SJCRH30 (cell line): ENCODE measurements at regions not wholly inside any gene's neighbourhood (a gene's known extent, or its start where the extent isn't known, plus 50 kb on each side); places are given as distances from the start of the nearest gene placed in this dataset.
A peak's percentile ranks its signal among the peaks of the same experiment; 100 is the strongest.

Experiments
- DNase-seq, 2 experiments: peaks; one replicate each; pipeline ENCODE4 v3.0.0-alpha.2; 2015 to 2020
- H3K27ac ChIP-seq: fragments of 250-450 bp; sonication (Bioruptor Pico); 2 replicates; pipeline ENCODE4 v1.5.1; 2020; ENCODE audit warnings: mild to moderate bottlenecking, moderate library complexity
- H3K27me3 ChIP-seq: fragments of 250-450 bp; sonication (Bioruptor Pico); 2 replicates; pipeline ENCODE4 v1.5.1; 2020; ENCODE audit warnings: mild to moderate bottlenecking, moderate library complexity
- H3K36me3 ChIP-seq: fragments of 250-450 bp; sonication (Bioruptor Pico); 2 replicates; pipeline ENCODE4 v1.5.1; 2020; ENCODE audit warnings: mild to moderate bottlenecking, moderate library complexity
- H3K4me1 ChIP-seq: fragments of 250-450 bp; sonication (Bioruptor Pico); 2 replicates; pipeline ENCODE4 v1.5.1; 2020; ENCODE audit warnings: mild to moderate bottlenecking, moderate library complexity
- H3K4me3 ChIP-seq: fragments of 250-450 bp; sonication (Bioruptor Pico); 2 replicates; pipeline ENCODE4 v1.5.1; 2020; ENCODE audit warnings: mild to moderate bottlenecking, moderate library complexity
- H3K9me3 ChIP-seq: fragments of 250-450 bp; sonication (Bioruptor Pico); replicated peaks from 2 replicates; pipeline ENCODE4 v1.5.1; 2020; ENCODE audit warnings: mild to moderate bottlenecking, moderate library complexity

DNA sequence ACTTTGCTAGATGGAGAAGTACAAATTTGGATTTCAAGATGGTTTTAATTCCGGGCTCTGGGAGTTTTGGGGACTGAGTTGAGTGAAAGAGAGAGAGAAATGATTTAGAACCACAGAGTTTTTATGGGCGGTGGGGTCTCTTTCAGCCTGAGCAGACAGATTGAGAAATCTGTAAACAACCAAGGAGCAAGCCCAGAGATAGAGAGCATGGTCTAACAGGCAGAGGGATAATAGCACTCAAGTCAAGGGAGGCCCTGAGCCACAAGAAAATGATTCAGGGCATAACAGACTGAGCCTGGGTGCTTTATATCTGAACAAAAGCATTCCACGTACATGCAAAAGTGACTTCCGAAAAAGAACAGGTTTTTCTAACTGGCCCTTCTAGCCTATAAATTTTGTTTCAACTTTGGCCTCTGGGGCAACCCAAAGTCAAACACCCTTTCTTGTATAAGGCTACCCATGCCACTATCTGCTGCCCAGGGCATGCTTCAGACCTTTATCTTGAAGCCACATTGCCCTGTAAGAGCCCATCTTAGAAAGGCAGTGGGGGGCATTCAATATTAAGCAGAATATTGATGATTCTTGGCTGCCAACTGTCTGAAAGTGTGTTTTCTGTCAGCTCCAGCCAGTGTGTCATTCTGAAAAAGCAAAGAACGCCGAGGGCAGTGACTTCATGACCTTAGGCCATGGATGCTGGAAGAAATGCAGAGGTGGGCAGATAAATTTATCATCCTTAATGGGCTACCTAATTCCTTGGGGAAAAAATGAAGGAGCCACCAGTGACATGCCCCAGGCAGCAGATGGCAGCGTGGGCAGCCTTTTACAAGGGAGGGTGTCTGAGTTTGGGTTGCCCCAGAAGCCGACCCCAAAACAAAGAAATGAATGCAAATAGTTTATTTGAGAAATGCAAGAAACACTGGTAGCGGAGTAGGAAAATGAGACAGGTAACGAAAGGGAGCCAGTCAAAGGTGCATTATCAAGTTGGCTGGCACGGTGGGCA lies 637.6 kb downstream of the MID1IP1 start:
- Histone ChIP-seq H3K27ac (no peak overlapping the region), H3K4me3 (no peak overlapping the region), H3K36me3 (no peaks in the 10 kb centered on the region), H3K9me3 (no peaks in the 10 kb centered on the region), H3K4me1 (no peaks in the 10 kb centered on the region), H3K27me3 (no peaks in the 10 kb centered on the region)
- peak in 1 of 2 experiments; percentile 18 for DNase-seq

DNA sequence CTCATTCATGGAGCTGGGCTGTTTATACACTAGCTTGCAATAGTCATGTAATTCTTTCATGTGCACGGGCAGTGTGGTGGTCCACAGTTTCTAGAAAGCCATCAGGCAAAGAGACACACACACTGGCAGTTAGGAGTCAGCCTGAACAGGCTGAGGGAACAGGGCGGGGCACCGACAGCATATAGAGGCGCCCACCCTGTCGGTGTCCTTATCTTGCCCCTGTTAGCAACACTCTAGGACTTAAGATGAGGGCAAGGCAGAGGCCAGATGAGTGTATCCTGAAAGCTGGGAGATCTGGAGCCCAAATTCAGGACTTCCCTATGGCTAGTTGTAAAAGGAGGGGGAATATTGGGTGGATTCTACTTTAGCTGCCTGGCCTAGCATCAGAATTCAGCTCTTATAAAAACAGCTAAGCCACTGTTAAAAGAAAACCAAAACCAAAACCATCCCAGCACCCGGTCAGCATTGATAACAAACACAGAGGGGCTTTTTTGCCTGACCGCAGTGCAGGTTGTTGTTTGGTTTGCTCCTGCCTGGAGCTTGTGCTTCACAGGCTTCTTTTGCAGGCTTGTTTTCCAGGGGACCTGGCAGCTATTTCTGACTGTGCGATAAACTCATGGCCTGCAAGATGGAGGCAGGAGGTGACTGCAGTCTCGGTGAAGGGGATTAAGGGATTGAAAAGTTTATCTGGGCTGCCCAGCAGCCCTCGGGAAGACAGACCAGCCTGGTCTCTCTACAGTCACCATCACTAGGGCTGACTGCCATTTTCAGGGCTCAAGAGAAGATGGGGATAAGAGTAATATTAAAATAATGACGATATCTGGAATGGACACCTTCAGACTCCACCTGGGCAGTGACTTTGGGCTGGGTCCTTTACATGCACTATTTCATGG lies 638.9 kb downstream of the MID1IP1 start:
- no peak overlapping the region for H3K4me3 ChIP-seq
- no peaks in the 10 kb centered on the region for H3K9me3 ChIP-seq
- H3K27me3 ChIP-seq = no peaks in the 10 kb centered on the region
- no peak for DNase-seq
- no peak overlapping the region for H3K27ac ChIP-seq
- no peaks in the 10 kb centered on the region for H3K36me3 ChIP-seq
- H3K4me1 ChIP-seq = no peaks in the 10 kb centered on the region

DNA sequence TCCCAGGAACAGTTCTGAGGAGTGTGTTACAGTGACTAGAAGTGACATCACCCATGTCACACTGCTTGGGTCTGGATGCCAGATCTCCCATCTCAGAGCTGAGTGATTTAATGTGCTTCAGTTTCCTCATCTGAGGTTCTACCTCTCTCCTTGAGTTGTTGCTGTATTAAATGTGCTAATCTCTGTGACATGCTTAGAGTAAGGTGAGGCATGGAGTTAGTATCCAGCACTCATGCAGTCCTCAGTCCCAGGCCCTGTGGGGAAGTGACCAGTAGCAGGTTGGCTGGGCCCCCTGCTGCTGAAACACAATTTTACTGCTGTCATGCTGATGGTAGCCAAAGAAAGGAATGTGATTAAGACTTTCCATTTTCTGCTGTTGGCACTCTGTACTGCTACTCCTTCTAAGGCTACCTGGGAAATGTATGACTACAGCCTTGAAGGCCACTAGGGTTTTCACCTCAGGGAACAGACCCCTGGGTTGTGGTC lies 639.6 kb downstream of the MID1IP1 start:
- H3K4me1 ChIP-seq = no peaks in the 10 kb centered on the region
- H3K27me3 ChIP-seq = no peaks in the 10 kb centered on the region
- no peak for DNase-seq
- H3K36me3 ChIP-seq = no peaks in the 10 kb centered on the region
- H3K27ac ChIP-seq = no peak overlapping the region
- H3K4me3 ChIP-seq = no peak overlapping the region
- H3K9me3 ChIP-seq = no peaks in the 10 kb centered on the region

DNA sequence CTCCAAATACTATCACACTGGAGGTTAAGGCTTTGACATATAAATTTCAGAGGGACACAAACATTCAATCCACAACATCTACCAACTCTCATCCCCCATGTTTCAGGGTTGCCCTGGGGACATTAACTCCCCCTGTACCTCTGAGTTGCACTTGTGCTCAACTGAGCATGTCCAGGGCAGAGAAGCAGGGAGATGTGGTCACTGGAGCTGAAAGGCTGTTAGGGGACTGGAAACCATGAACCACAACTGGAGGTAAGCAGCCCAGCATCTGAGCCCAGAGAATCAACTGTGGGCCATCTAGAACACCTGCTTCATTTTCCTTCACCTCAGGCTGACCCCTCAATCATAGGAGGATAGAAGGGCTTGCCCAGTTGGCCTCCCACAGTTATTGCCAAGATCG lies 641.1 kb downstream of the MID1IP1 start:
- Histone ChIP-seq H3K27ac (peak overlapping the region; percentile 45), H3K9me3 (no peaks in the 10 kb centered on the region)
- DNase-seq = peak in 1 of 2 experiments; percentile 49

DNA sequence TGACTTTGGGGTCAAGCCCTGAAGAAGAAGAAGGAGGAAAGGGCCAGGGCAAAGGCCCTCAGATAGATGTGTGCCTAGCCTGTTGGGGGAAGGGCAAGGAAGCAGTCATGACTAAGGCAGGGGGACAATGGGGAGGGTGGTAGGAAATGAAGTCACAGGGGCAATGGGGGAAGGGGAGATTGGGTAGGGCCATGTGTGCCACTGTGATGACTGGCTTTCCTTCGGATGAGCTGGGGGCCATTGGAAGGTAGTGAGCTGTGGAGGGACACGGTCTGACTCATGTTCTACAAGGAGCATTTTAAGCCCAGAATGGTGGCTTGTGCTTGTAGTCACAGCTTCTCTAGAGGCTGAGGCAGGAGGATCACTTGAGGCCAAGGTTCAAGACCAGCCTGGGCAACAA lies 642.0 kb downstream of the MID1IP1 start:
- Histone ChIP-seq H3K36me3 (no peaks in the 10 kb centered on the region), H3K27me3 (no peaks in the 10 kb centered on the region), H3K4me1 (no peaks in the 10 kb centered on the region), H3K27ac (no peak overlapping the region), H3K4me3 (no peak overlapping the region), H3K9me3 (no peaks in the 10 kb centered on the region)
- no peak for DNase-seq

More for the DNA sequence above, 641.1 kb downstream of the MID1IP1 start:
- Histone ChIP-seq H3K4me3 (no peak overlapping the region), H3K36me3 (no peaks in the 10 kb centered on the region), H3K27me3 (no peaks in the 10 kb centered on the region), H3K4me1 (no peaks in the 10 kb centered on the region)

DNA sequence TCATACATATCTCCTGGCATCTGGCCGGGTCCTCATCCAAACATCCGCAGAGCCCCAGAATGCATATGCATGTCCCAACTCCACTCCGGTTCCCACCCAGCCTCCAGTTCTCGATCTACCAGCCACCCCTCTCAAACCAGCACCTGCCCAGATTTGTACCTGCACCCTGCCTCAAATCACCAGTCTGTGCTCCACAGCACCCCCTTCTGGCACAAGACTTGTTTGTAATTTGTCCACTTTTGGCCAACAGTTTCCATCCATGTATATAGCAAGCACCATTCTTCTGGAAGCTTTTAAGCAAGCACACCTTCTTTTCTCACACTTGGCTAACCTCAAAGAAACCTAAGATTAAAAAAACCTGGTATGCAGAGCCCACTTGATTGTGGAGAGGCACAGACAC lies 644.1 kb downstream of the MID1IP1 start:
- DNase-seq = peak in 1 of 2 experiments; percentile 27
- no peaks in the 10 kb centered on the region for H3K36me3 ChIP-seq
- H3K27me3 ChIP-seq = no peaks in the 10 kb centered on the region
- no peak overlapping the region for H3K27ac ChIP-seq
- no peaks in the 10 kb centered on the region for H3K9me3 ChIP-seq
- no peak overlapping the region for H3K4me3 ChIP-seq
- H3K4me1 ChIP-seq = peaks cover 7% of the 10 kb centered on the region

DNA sequence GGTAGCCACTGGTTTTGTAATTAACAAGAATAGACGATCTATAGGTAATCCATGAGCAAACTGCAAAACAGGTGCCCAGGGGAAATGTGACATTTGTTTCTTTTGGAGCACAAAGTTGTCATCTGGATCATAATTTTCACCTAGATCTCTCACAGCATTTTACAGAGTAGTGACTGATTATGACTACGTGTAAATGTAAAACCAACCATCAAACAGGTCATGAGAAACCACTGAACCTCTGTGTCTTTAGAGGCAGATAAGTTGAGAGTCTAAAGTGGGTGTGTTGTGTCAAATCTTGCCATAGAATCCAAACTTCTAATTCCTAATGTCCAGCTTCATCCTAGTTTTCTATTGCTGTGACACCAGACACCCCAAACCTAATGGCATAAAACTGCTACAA lies 648.1 kb downstream of the MID1IP1 start:
- no peaks in the 10 kb centered on the region for H3K27me3 ChIP-seq
- peaks cover 24% of the 10 kb centered on the region for H3K4me1 ChIP-seq
- H3K27ac ChIP-seq = no peak overlapping the region
- no peak for DNase-seq
- H3K9me3 ChIP-seq = no peaks in the 10 kb centered on the region
- H3K36me3 ChIP-seq = no peaks in the 10 kb centered on the region
- H3K4me3 ChIP-seq = no peak overlapping the region

DNA sequence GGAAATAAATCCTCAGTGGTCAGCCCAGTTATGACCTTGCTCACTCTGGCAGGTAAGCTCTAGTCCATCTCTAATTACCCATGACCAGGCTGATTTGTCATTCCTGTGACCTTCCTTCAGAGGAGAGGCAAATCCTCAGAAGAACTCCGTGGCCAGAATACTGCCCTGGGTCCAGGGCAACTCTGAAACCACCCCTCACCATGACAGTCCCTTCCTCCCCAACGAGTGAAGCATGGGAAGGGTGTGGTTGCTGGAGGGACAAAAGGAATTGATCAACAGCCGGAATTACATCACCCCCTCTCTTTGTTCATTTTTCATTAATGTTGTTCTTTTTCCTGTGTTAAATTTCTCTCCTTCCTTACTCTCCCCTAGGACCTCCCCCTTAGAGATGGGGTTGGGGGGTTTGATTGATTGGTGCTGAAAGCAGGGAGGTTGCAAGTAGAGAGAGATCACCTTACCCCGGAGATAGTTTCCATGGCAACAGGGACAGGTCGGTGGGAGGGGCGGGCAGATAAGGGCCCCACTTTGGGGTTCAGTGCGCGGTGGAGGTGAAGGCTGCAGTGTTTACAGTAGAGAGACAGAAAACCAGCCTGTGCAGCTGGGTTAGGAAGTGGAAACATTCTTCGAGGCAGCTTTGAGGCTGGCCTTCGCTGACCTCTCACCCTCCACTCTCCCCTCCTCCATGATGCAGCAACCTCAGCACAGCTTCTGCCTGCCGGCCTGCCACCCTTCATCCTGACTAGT lies 647.4 kb downstream of the BCOR start:
- Histone ChIP-seq H3K36me3 (no peaks in the 10 kb centered on the region), H3K9me3 (no peaks in the 10 kb centered on the region), H3K4me1 (peaks cover 32% of the 10 kb centered on the region), H3K4me3 (no peak overlapping the region), H3K27ac (peak overlapping the region; percentile 57), H3K27me3 (no peaks in the 10 kb centered on the region)
- DNase-seq = peak in 1 of 2 experiments; percentile 25

DNA sequence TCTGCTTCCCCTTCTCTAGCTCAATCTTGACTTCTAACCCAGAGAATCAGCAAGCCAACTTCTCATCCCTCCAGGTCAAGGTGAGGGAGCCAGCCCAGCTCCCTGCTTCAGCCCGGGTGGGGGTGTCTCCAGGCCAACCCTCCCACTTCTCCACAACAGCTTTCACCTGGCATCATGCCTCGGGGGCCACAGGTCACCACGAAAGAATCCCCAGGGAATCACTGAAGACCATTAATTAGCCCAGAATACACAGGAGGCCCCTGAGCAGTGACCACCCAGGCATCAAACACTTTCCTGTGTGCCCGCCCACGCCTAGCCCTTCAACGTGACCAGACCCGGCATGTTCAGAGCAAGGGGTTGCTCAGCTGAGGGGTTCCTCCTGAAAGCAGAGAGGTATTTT lies 646.7 kb downstream of the BCOR start:
- peak; percentile 54 to 62 for DNase-seq
- Histone ChIP-seq H3K27me3 (no peaks in the 10 kb centered on the region), H3K9me3 (no peaks in the 10 kb centered on the region), H3K4me1 (peaks cover 32% of the 10 kb centered on the region), H3K36me3 (no peaks in the 10 kb centered on the region), H3K27ac (peak overlapping the region; percentile 57), H3K4me3 (no peak overlapping the region)

DNA sequence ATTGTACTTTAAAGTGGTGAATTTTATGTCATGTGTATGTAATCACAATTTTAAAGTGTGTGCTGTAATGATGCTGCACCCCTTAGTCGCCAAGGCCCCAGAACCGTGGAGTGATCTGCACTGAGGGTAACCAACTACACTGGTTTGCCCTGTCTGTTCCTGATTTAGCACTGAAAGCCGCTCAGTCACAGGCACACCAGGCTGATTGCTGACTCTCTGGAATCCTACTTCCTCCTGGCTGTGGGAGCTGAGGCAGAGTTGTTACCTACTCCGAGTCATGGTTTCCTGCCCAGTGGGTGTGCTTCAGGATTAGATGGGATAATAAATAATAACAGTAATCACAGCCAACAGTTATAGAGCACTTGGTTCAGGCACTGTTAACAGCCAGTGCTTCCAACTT lies 645.4 kb downstream of the BCOR start:
- H3K36me3 ChIP-seq = no peaks in the 10 kb centered on the region
- H3K9me3 ChIP-seq = no peaks in the 10 kb centered on the region
- no peak overlapping the region for H3K27ac ChIP-seq
- no peak for DNase-seq
- peaks cover 34% of the 10 kb centered on the region for H3K4me1 ChIP-seq
- H3K4me3 ChIP-seq = no peak overlapping the region
- no peaks in the 10 kb centered on the region for H3K27me3 ChIP-seq

DNA sequence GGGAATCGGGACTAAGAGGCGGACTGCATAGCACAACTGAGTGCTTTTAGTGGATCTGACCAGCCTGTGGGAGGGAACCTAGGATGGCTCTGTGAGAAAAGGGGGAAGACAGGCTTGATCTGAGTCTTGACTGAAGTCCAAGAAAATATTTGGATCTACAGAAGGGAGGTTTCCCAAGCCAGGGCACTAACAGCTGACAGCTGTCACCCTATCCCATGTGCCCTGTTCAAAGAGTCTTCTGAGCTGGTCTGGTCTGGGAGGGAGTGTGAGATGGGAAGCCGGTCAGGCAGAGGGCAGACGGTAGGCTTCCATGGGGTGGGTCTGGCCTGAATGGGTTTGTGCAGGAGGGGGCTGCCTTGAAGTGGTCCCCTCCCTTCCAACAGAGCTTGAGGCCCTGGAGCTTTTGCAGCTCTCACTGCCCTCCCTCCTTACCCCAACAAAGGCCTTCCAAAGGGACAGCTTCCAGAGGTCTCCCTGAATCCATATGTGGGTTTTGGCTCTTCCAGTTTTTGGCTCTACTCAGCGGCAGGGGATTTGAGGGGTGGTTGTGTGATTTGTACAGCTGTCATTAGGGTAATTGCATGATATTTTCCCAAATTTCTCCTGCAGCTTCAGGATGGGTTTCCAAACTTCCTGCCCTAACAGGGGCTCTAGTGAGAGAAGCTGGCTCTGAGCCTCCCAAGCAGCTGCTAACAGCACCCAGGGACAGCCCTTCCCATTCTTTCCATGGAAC lies 643.7 kb downstream of the BCOR start:
- peak; percentile 71 to 85 for DNase-seq
- Histone ChIP-seq H3K27ac (peak overlapping the region; percentile 91), H3K4me3 (no peak overlapping the region), H3K36me3 (no peaks in the 10 kb centered on the region), H3K27me3 (no peaks in the 10 kb centered on the region), H3K4me1 (peaks cover 34% of the 10 kb centered on the region), H3K9me3 (no peaks in the 10 kb centered on the region)

DNA sequence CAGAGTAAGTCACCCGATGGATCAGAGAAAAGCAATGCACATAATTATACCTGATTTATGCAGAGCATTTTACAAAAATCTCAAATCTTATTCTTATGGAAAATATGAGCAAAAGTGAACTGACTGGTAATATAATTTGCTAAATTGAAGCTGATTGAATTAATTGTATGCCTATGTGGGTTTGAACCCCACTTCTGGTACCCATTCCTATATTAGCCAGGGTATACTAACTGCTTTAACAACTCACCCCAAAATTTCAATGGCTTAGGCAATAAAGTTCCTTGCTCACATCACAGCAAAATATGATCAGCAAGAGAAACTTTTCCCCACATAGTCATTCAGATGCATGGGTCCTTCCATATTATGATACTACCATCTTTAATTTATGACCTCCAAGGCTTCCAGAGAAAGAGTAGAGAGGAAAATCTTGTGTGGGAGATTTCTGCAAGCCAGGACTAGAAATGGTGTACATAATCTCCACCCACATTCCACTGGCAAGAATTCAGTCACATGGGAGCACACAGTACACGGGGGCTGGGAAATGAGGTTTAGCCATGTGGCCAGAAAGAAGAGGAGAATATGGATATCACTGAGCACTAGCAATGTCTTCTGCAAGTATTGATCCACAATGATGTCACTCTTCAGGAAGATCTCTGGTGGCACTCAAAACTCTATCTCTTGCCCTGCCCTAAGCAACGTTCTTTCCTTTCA lies 640.7 kb downstream of the BCOR start:
- Histone ChIP-seq H3K27ac (no peak overlapping the region), H3K4me1 (peaks cover 20% of the 10 kb centered on the region), H3K9me3 (no peaks in the 10 kb centered on the region), H3K36me3 (no peaks in the 10 kb centered on the region), H3K27me3 (no peaks in the 10 kb centered on the region), H3K4me3 (no peak overlapping the region)
- no peak for DNase-seq

DNA sequence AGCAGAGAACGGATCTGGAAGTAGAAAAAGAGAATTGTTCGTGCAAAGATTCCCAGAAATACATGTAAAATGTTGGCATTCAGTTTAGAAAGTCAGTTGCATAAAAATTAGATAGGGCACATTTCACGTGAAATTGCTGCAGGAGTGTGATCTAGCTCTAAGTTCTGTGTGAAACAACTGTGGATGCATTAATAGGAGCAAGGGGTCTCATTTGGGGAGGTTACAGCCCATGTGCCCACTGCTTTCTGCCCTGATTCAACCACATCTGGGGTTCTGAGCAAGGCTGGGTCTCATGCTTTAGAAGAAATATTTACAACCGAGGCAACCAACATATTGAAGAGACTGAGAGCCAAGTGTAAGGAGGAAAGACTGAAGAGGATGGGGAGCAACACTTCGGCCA lies 639.0 kb downstream of the BCOR start:
- no peak for DNase-seq
- Histone ChIP-seq H3K36me3 (no peaks in the 10 kb centered on the region), H3K9me3 (no peaks in the 10 kb centered on the region), H3K27me3 (no peaks in the 10 kb centered on the region), H3K4me1 (peaks cover 26% of the 10 kb centered on the region), H3K27ac (no peak overlapping the region), H3K4me3 (no peak overlapping the region)
